ENCODE measurements at regions not wholly inside any gene's neighbourhood (a gene's known extent, or its start where the extent isn't known, plus 50 kb on each side); places are given as distances from the start of the nearest gene placed in this dataset.

DNA sequence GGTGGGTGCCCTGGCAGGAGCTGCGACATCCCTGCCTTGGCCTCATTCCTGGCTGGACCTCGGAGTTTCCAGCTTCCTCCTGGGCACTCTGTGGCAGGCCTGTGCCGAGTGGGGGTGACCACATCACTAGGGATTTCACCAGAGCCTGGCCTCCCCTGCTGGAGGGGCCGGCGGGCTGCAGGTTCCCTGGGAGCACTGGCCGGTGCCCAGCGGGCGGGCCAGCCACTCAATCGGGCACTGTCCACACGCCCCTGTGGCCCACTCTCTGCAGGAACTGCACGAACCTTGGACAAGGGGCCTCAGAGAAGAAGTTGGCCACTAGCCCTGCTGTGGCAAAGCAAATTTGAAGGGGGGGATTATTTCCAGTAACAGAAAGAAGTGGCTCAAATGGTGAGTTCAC, 110.7 kb upstream of the APCDD1 start:
- no peak for TF ChIP-seq ZNF274 (IDR thresholded peaks at IDR 0.05; ENCODE audit: low read depth, low read length)
- no peak for TF ChIP-seq SUZ12 (IDR thresholded peaks at IDR 0.05; ENCODE audit: extremely low read depth, insufficient read depth, insufficient read length)
